Nephron (organoid): ENCODE measurements at regions not wholly inside any gene's neighbourhood (a gene's known extent, or its start where the extent isn't known, plus 50 kb on each side); places are given as distances from the start of the nearest gene placed in this dataset.
A peak's percentile ranks its signal among the peaks of the same experiment; 100 is the strongest.
"Not testable (repeated sequence)": the region's sequence is repeated elsewhere in the genome, so short reads cannot be mapped to it uniquely, and the experiment has no call there.

Experiments
- H3K27ac Mint-ChIP-seq, 3 experiments: 2 replicates each; pipeline ENCODE4 v1.8.0; 2020; ENCODE audit warnings: mixed read lengths in 3 of 3, mild to moderate bottlenecking in 2 of 3, moderate library complexity in 1 of 3
- H3K27me3 Mint-ChIP-seq: 2 replicates; pipeline ENCODE4 v1.8.0; 2021; ENCODE audit warnings: low read depth, mild to moderate bottlenecking, moderate library complexity, mixed read lengths
- H3K36me3 Mint-ChIP-seq: 2 replicates; pipeline ENCODE4 v1.8.0; 2020; ENCODE audit warnings: low read depth, mixed read lengths
- H3K4me1 Mint-ChIP-seq: 2 replicates; pipeline ENCODE4 v1.8.0; 2020; ENCODE audit warnings: mixed read lengths
- H3K4me3 Mint-ChIP-seq, 3 experiments: 2 replicates each; pipeline ENCODE4 v1.8.0; 2020; ENCODE audit warnings: mild to moderate bottlenecking in 3 of 3, mixed read lengths in 3 of 3, moderate library complexity in 2 of 3
- H3K9me3 Mint-ChIP-seq: 2 replicates; pipeline ENCODE4 v1.8.0; 2020; ENCODE audit warnings: mixed read lengths
- TF ChIP-seq, protein P1 (sequence below), 3 experiments: fragments of 200-600 bp; sonication (generic); IDR thresholded peaks; one replicate each; pipeline ENCODE4 v1.5.0; 2021; ENCODE audit warnings: antibody characterized with exemption in 3 of 3; ENCODE audit not compliant: unreplicated experiment in 3 of 3

DNA sequence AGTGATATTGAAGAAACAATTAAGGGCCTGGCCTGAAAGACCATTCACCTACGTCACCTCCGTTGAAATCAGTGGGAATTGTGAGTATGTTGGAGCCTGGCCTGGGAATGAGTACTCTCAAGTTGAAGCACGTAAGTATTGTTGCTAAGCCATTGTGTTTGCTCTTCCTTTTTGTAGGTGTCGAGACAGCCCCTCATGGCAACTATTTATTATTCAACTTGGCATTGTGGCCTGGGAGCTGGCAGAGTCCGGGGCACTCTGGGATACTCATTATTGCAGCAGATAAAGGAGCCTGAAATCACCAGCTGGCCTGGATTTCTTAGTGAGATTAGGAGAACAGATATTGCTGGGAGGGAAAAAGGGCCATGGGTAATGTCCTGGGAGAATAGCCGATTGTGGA is 147.4 kb downstream of the C12orf75 start:
- Mint-ChIP-seq H3K27me3 (peaks cover 4% of the 10 kb centered on the region), H3K4me3 (no peak overlapping the region), H3K4me1 (peaks cover 12% of the 10 kb centered on the region), H3K9me3 (peaks cover 5% of the 10 kb centered on the region), H3K27ac (no peak overlapping the region), H3K36me3 (no peaks in the 10 kb centered on the region)
- TF ChIP-seq, protein P1, sequence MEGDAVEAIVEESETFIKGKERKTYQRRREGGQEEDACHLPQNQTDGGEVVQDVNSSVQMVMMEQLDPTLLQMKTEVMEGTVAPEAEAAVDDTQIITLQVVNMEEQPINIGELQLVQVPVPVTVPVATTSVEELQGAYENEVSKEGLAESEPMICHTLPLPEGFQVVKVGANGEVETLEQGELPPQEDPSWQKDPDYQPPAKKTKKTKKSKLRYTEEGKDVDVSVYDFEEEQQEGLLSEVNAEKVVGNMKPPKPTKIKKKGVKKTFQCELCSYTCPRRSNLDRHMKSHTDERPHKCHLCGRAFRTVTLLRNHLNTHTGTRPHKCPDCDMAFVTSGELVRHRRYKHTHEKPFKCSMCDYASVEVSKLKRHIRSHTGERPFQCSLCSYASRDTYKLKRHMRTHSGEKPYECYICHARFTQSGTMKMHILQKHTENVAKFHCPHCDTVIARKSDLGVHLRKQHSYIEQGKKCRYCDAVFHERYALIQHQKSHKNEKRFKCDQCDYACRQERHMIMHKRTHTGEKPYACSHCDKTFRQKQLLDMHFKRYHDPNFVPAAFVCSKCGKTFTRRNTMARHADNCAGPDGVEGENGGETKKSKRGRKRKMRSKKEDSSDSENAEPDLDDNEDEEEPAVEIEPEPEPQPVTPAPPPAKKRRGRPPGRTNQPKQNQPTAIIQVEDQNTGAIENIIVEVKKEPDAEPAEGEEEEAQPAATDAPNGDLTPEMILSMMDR (IDR thresholded peaks at IDR 0.05; ENCODE audit: unreplicated experiment in 3 of 3), result no peak

DNA sequence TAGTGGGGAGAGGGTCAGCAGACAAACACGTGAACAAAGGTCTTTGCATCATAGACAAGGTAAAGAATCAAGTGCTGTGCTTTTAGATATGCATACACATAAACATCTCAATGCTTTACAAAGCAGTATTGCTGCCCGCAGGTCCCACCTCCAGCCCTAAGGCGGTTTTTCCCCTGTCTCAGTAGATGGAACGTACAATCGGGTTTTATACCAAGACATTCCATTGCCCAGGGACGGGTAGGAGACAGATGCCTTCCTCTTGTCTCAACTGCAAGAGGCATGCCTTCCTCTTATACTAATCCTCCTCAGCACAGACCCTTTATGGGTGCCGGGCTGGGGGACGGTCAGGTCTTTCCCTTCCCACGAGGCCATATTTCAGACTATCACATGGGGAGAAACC is 148.3 kb downstream of the C12orf75 start:
- not testable (repeated sequence) for H3K27ac Mint-ChIP-seq, H3K27me3 Mint-ChIP-seq, H3K36me3 Mint-ChIP-seq, H3K4me3 Mint-ChIP-seq, H3K9me3 Mint-ChIP-seq
- H3K4me1 Mint-ChIP-seq, result peaks cover 12% of the 10 kb centered on the region

DNA sequence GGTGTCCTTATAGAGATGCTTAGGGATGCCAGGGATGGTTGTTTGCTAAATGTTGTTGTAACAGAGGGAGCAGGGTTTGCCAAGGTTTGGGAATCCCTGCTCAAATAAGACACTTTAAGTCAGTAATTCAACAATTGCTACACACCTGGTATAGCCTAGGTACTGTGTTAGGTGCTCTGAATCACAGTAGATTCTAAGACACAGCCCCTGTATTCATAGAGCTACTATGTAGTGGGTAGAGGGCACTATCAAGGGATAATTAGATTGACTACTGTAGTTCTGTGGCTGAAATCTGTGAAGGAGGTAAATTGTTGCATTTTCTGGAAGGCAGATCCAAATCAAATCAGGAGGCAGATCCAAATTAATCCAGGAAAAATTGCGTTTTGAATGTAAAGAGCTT is 149.2 kb downstream of the C12orf75 start:
- H3K27ac Mint-ChIP-seq, result peak overlapping the region in 1 of 3 experiments; percentile 47
- H3K27me3 Mint-ChIP-seq, result peaks cover 4% of the 10 kb centered on the region

DNA sequence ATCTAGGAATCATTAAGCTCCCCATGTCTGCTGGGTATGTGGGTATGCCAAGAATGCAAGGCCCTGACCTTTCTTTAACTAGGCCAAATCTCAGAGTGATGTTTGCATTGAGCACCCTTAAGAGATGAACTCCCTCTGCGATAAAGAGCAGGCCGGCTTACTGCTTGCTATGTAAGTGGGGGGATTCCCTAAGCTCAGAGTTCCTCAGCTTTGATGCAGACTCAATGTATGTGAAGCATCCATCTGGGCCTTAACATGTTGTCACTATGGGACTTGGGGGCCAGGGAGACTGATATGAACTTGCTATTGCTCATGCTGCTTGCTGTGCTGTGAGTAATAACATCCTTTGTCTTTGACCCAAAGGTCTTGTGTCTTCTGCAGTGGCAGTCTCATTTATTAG is 149.7 kb downstream of the C12orf75 start:
- TF ChIP-seq, protein P1 (IDR thresholded peaks at IDR 0.05; ENCODE audit: unreplicated experiment in 3 of 3), result no peak
- Mint-ChIP-seq H3K4me1 (peaks cover 12% of the 10 kb centered on the region), H3K36me3 (no peaks in the 10 kb centered on the region), H3K27ac (peak overlapping the region in 1 of 3 experiments; percentile 47), H3K9me3 (peaks cover 2% of the 10 kb centered on the region), H3K4me3 (no peak overlapping the region), H3K27me3 (peaks cover 4% of the 10 kb centered on the region)

More for the DNA sequence above, 149.2 kb downstream of the C12orf75 start:
- Mint-ChIP-seq H3K9me3 (peaks cover 3% of the 10 kb centered on the region), H3K4me3 (no peak overlapping the region), H3K4me1 (peaks cover 12% of the 10 kb centered on the region), H3K36me3 (no peaks in the 10 kb centered on the region)
- TF ChIP-seq, protein P1 (IDR thresholded peaks at IDR 0.05; ENCODE audit: unreplicated experiment in 3 of 3), result no peak

DNA sequence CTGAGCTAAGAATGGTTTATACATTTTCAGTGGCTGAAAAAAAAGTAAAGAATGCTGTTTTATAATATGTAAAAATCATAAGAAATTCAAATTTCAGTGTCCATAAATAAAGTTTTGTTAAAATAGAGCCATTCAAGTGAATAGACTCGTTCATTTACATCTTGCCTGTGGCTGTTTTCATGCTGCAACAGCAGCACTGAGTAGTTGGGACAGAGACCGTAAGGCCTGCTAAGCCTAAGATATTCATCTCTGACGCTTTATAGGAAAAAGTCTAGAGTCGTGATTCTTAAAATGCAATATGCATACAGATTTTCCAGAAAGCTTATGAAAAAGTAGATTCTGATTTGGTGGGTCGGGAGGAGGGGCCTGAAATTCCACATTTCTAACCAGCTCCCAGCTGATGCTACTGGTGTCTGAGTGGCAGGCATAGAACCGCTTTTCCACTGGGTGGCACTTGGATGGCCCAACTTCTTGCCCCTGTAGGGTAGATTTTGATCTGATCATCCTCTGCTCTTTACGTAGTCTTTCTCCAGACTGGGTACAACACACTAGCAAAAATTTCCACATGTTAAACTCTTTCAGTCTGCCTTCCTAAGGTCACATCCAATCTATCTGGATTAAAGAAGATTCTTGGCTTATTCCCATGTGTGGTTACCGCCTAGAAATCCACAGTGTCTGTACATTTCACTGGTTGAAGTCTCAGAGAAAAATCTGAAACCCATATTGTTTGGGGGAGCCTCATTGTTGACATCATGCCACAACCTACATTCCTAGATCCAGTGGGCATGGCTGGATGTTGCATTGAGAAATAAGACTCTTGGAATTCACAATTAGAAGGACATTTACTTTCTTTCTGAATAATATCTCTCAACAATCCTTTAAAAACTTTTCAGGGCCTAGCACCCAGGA is 151.2 kb downstream of the C12orf75 start:
- H3K9me3 Mint-ChIP-seq, result no peaks in the 10 kb centered on the region
- H3K4me3 Mint-ChIP-seq, result no peak overlapping the region
- peaks cover 4% of the 10 kb centered on the region for H3K27me3 Mint-ChIP-seq
- no peaks in the 10 kb centered on the region for H3K36me3 Mint-ChIP-seq
- H3K27ac Mint-ChIP-seq, result no peak overlapping the region
- H3K4me1 Mint-ChIP-seq, result peaks cover 12% of the 10 kb centered on the region
- TF ChIP-seq, protein P1 (IDR thresholded peaks at IDR 0.05; ENCODE audit: unreplicated experiment in 3 of 3), result no peak

DNA sequence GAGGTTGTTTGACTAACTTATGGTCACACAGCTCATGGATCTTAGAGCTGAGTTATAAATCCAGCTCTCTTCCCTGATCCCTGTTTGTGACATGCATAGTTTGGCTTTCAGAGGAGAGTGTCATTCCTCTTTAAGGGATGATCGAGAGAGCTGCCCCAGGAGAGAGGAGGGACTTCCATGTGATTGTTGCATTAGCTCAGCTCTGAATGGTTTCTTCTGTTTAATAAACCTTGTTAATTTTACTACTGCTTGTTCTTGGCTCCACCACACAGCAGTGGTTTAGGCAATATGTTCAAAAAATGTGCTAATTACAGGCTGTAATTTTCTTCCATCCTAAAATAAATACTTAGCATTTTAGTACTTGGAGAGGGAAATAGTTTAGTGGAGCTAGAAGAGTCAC is 152.5 kb downstream of the C12orf75 start:
- Mint-ChIP-seq H3K36me3 (no peaks in the 10 kb centered on the region), H3K27ac (no peak overlapping the region), H3K4me1 (peaks cover 12% of the 10 kb centered on the region), H3K9me3 (no peaks in the 10 kb centered on the region), H3K27me3 (peaks cover 4% of the 10 kb centered on the region), H3K4me3 (no peak overlapping the region)
- TF ChIP-seq, protein P1 (IDR thresholded peaks at IDR 0.05; ENCODE audit: unreplicated experiment in 3 of 3), result no peak
